NCI-H187 (cell line): ENCODE measurements at regions not wholly inside any gene's neighbourhood (a gene's known extent, or its start where the extent isn't known, plus 50 kb on each side); places are given as distances from the start of the nearest gene placed in this dataset.
"Not testable (repeated sequence)": the region's sequence is repeated elsewhere in the genome, so short reads cannot be mapped to it uniquely, and the experiment has no call there.

Experiments
- DNase-seq, 2 experiments: peaks; one replicate each; lab custom pipeline; 2025; lab: John Stamatoyannopoulos, UW

- no peak for DNase-seq
Observed at GRCh38 chr1:104315823-104316222, 566.1 kb downstream of the AMY1C start.

DNA sequence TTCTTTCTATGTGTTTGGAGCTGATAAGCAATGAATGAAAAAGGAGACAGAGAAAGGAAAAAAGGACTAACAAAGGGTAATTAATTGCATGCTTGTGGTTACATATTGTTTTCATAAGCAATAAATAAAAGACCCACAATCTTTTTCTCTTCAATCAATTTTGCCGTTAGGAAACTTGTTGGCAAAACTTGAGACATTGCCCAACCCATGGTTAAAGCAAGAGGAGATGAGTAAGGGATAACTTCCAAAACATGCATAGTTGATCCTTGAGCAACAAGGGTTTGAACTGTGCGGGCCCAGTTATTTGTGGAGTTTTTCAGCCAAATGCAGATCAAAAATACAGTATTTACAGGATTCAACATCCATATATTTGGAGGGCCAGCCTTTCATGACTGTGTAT lies 572.4 kb downstream of the AMY1C start:
- no peak for DNase-seq

GRCh38 chr1:104329278-104329677 lies 579.6 kb downstream of the AMY1C start:
- no peak for DNase-seq

GRCh38 chr1:104331763-104332162 lies 582.1 kb downstream of the AMY1C start:
- no peak for DNase-seq

- not testable (repeated sequence) for DNase-seq
Observed at GRCh38 chr1:104337927-104338326, 588.2 kb downstream of the AMY1C start.

- DNase-seq: no peak
Observed at GRCh38 chr1:104341944-104342343, 592.2 kb downstream of the AMY1C start.

DNA sequence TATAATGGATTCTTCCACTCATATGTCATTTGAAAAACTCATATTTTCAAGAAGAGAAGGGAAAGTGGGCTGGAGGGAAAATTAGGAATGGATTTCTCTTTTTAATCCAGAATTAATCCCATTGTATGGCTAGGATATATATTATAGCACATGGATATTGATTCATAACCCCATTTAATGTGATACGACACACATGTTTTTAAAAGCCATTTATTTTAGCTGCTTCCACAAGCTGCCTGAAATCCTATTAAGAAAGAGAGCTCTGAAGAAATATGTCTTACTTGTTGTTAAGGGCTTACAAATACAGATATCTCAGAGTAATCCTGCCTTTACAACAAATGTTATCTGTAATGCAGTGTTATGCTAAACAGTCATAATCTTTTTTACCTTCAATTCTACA lies 598.6 kb downstream of the AMY1C start:
- DNase-seq: no peak

DNA sequence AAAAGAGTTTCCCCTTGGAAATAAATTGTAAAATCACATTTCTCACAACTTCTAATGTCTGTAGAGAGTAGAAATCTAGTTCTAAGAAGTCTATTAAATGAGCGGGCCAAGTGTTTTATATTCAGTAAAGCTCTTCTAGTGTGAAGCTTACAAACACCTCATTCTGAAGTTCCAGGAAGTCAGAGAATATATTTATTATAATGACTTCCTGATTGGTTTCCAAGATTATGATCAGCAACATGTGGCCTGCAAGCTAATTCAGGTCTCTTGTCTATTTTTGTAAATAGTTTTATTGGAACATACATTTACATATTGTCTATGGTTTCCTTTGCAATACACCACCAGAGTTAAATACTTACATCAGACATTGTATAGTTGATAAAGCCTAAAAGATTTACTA lies 603.9 kb downstream of the AMY1C start:
- no peak for DNase-seq

DNA sequence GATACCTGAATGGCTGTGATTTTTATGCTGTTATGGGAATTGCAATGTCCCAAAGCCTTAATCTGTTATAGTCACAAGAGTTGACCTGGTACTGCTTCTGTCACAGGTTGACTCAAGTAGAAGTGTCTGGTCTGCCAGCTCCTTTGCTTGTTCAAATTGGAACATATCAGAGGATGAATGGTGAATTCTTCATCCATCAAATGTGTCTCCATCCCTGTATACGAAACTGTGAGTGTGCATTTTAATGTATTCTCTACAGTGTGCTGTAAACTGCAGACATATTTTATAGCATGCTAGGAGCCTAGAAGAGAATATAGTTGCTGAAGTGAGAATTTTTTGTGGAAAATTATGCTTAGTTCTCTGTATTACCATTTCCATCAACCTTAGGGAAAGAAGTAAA lies 608.4 kb downstream of the AMY1C start:
- no peak for DNase-seq

GRCh38 chr1:104358621-104359020 lies 608.9 kb downstream of the AMY1C start:
- DNase-seq: no peak

DNA sequence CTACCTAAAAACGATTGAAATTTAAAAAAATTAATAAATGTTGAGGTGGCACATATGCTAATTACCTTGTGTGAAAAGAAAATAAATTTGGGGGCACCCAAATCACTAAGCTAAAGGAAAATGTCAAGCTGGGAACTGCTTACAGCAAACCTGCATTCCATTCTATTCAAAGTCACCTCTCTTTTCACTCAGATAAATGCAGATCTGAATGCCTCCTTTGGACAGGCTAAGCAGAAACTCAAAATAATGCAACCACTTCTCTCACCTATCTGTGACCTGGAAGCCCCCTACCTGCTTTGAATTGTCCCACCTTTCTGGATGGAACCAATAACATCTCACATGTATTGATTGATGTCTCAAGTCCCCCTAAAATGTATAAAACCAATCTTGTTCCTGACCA lies 628.7 kb downstream of the AMY1C start:
- no peak for DNase-seq

DNA sequence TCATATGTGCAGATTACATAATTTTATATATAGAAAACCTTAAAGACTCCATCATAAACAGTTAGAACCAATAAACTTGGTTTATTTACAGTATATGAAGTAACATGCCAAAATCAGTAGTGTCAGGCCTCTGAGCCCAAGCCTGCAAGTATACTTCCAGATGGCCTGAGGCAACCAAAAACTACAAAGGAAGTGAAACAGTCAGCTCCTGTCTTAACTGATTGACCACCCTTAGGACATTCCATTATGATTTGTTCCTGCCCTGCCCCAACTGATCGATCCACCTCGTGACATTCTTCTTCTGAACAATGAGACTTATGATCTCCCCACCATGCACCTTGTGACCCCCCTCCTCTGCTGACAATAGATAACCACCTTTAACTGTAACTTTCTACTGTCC lies 630.3 kb downstream of the AMY1C start:
- DNase-seq: no peak

- DNase-seq: no peak
Observed at GRCh38 chr1:104387716-104388508, 638.2 kb downstream of the AMY1C start.

GRCh38 chr1:104392552-104392951 lies 642.9 kb downstream of the AMY1C start:
- DNase-seq: no peak

GRCh38 chr1:104402178-104402577 lies 652.5 kb downstream of the AMY1C start:
- DNase-seq: no peak

DNA sequence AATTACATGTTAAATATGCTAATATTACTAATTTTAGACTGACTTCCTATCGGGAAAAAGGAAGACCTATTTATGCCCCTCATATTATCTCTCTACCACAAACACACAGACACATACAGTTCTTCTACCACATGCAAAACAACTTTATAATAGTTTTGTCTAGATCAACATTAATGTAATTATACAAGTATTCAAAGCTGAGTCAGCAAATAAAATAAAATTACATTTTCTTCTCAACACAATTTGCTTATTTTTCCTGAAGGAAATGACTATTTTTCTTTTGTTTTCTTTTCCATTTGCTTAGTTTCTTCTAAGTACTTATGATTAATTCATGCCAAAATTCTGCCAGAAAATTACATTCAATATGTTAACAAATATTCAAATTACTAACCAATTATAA lies 654.2 kb downstream of the AMY1C start:
- DNase-seq: no peak

- DNase-seq: no peak
Observed at GRCh38 chr1:104406728-104407127, 657.0 kb downstream of the AMY1C start.

GRCh38 chr1:104408268-104408667 lies 658.6 kb downstream of the AMY1C start:
- no peak for DNase-seq

DNA sequence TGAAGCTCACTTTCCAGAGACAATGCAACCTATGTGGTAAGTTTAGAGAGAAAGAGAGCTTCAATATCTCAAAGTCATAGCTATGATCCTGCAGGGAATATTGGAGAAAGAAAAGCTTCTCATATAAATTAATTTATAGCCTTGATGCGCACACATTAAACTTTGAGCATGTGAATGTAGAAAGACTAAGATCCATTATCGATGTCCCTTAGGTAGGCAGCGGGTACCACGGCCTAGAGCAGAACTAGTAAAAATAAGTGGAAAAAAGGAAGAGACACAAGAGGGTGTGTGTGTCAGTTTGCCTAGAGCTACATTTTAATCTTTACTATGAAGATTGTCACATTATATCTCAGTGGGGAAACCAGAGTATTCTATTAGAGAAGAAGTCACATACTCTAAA lies 685.6 kb downstream of the AMY1C start:
- no peak for DNase-seq

- no peak for DNase-seq
Observed at GRCh38 chr1:104440011-104440410, 690.3 kb downstream of the AMY1C start.

GRCh38 chr1:104456724-104457123 lies 707.0 kb downstream of the AMY1C start:
- no peak for DNase-seq

DNA sequence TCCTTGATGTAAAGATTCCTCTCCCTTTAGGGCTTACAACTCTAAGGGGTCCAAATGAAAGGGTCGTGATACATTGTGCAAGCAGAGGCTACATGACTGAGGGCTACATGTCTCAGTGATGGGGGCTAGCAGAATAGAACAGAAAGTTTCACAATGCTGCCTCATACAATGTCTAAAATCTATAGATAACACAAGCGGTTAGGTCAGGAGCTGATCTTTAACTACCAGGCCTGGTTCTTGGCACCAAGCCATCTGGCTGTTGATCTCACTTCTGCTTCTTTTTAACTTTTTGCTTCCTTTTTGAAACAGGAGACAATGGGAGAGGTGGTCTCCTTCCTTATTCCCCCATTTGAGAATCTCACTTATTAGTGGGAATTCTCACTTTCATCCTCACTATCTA lies 710.2 kb downstream of the AMY1C start:
- DNase-seq: no peak

- DNase-seq: no peak
Observed at GRCh38 chr1:104460880-104461279, 711.2 kb downstream of the AMY1C start.

GRCh38 chr1:104463126-104463697 lies 713.5 kb downstream of the AMY1C start:
- DNase-seq: no peak
